Glutamatergic neuron (in vitro differentiated cells): ENCODE measurements at regions not wholly inside any gene's neighbourhood (a gene's known extent, or its start where the extent isn't known, plus 50 kb on each side); places are given as distances from the start of the nearest gene placed in this dataset.

Source experiments
- DNase-seq: peaks from one replicate; pipeline ENCODE4 v3.0.0; 2022
- H3K27ac Mint-ChIP-seq: one replicate; pipeline ENCODE4 v1.8.0; 2020; ENCODE audit warnings: mild to moderate bottlenecking, mixed read lengths, inconsistent platforms; ENCODE audit not compliant: unreplicated experiment
- H3K27me3 Mint-ChIP-seq: one replicate; pipeline ENCODE4 v1.8.0; 2020; ENCODE audit warnings: mild to moderate bottlenecking, moderate library complexity, mixed read lengths, inconsistent platforms; ENCODE audit not compliant: unreplicated experiment
- H3K36me3 Mint-ChIP-seq: one replicate; pipeline ENCODE4 v1.8.0; 2020; ENCODE audit warnings: mild to moderate bottlenecking, mixed read lengths, inconsistent platforms; ENCODE audit not compliant: unreplicated experiment
- H3K4me1 Mint-ChIP-seq: one replicate; pipeline ENCODE4 v1.8.0; 2020; ENCODE audit warnings: mild to moderate bottlenecking, low read depth, mixed read lengths, inconsistent platforms; ENCODE audit not compliant: unreplicated experiment
- H3K4me3 Mint-ChIP-seq: one replicate; pipeline ENCODE4 v1.8.0; 2020; ENCODE audit warnings: mild to moderate bottlenecking, mixed read lengths, inconsistent platforms; ENCODE audit not compliant: unreplicated experiment
- H3K9me3 Mint-ChIP-seq: one replicate; pipeline ENCODE4 v1.8.0; 2020; ENCODE audit warnings: mild to moderate bottlenecking, moderate library complexity, mixed read lengths, inconsistent platforms; ENCODE audit not compliant: unreplicated experiment
- CTCF ChIP-seq: fragments of 200-600 bp; sonication (generic); IDR thresholded peaks from one replicate; pipeline ENCODE4 v1.5.0; 2021; ENCODE audit not compliant: partially characterized antibody, unreplicated experiment

DNA sequence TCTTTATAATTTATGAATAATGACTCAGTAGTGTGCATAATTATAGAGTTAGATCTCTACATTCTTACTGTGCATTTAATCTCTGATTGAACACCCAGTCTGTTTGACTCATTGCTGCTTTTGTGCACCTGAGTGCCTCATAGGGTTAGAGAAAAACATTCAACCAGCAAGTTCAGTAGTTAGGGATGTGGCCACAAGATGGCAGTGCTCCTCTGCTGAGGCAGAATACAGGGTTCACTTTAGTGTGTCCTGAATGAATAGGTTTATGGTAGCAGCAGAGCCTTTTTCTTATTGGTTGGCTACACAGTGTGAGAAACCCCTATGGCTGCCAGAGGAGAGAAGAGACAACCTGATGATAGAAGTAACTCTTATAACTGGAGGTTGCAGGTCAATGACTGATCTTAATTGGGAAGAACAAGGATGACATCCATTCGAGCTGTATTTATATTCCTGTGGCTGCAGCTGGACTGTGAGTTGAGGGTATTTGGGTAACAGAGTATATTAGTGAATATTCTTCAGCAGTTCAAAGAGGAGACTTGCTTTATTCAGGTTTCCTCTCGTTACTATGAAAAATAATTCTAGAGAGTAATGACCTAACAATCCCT lies 194.9 kb upstream of the OR4E1 start:
- peak; percentile 79 for DNase-seq
- no peaks in the 10 kb centered on the region for H3K27me3 Mint-ChIP-seq
- TF ChIP-seq CTCF = peak; percentile 79
- peaks cover 2% of the 10 kb centered on the region for H3K9me3 Mint-ChIP-seq
- H3K4me1 Mint-ChIP-seq = no peaks in the 10 kb centered on the region
- H3K36me3 Mint-ChIP-seq = peaks cover 5% of the 10 kb centered on the region
- no peak overlapping the region for H3K4me3 Mint-ChIP-seq
- H3K27ac Mint-ChIP-seq = no peak overlapping the region

- Mint-ChIP-seq H3K9me3 (peaks cover 2% of the 10 kb centered on the region), H3K27ac (no peak overlapping the region), H3K27me3 (no peaks in the 10 kb centered on the region), H3K36me3 (peaks cover 5% of the 10 kb centered on the region), H3K4me1 (no peaks in the 10 kb centered on the region), H3K4me3 (no peak overlapping the region)
- no peak for TF ChIP-seq CTCF
- DNase-seq = no peak
Observed at GRCh38 chr14:21867541-21867940, 193.9 kb upstream of the OR4E1 start.

GRCh38 chr14:21866479-21866878 lies 192.9 kb upstream of the OR4E1 start:
- peaks cover 5% of the 10 kb centered on the region for H3K36me3 Mint-ChIP-seq
- TF ChIP-seq CTCF = no peak
- H3K4me3 Mint-ChIP-seq = no peak overlapping the region
- no peaks in the 10 kb centered on the region for H3K27me3 Mint-ChIP-seq
- DNase-seq = no peak
- peaks cover 2% of the 10 kb centered on the region for H3K9me3 Mint-ChIP-seq
- H3K4me1 Mint-ChIP-seq = no peaks in the 10 kb centered on the region
- no peak overlapping the region for H3K27ac Mint-ChIP-seq

DNA sequence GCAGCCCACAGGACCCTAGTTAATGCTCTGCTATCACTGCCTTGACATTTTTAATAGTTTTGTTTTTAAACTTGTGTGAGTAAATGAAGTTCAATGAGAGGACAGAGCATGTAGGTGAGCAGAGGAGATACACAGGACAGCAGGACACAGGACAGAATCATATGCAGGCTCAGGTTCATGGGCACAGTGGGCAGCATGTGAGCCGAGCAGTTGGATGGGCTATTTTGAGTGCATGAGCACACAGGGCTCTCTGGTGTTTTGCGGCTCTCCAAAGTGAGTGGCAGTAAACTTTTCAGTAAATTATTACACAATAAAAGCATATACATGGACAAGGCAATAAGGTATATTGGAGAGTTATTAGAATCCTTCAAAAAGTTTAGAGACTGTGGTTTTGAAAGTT lies 189.7 kb upstream of the OR4E1 start:
- no peak overlapping the region for H3K27ac Mint-ChIP-seq
- no peak for TF ChIP-seq CTCF
- H3K4me1 Mint-ChIP-seq = no peaks in the 10 kb centered on the region
- no peaks in the 10 kb centered on the region for H3K27me3 Mint-ChIP-seq
- no peaks in the 10 kb centered on the region for H3K9me3 Mint-ChIP-seq
- H3K36me3 Mint-ChIP-seq = no peaks in the 10 kb centered on the region
- no peak for DNase-seq
- no peak overlapping the region for H3K4me3 Mint-ChIP-seq

DNA sequence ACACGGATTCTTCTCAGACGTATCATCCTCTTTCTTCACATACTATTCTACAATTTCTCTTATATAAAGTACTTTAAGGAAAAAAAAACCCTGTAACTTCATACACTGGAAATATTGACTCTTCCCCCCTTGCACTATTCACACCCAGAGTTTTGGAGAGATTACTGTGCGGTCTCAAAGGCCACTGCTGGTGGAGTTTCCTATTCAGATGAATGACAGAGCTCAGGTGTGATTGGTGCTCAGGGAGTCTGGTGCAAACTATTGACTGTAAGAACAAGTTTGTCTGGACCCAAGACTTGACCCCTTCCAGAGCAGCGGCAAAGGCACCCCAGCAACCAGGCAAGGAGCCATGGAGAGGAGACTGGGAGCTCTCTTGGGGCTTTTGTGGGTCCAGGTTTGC lies 187.5 kb upstream of the OR4E1 start:
- no peak for DNase-seq
- no peaks in the 10 kb centered on the region for H3K9me3 Mint-ChIP-seq
- no peak overlapping the region for H3K4me3 Mint-ChIP-seq
- no peak overlapping the region for H3K27ac Mint-ChIP-seq
- no peak for TF ChIP-seq CTCF
- no peaks in the 10 kb centered on the region for H3K4me1 Mint-ChIP-seq
- H3K27me3 Mint-ChIP-seq = no peaks in the 10 kb centered on the region
- no peaks in the 10 kb centered on the region for H3K36me3 Mint-ChIP-seq
